HG03565 (cell line): ENCODE measurements at regions not wholly inside any gene's neighbourhood (a gene's known extent, or its start where the extent isn't known, plus 50 kb on each side); places are given as distances from the start of the nearest gene placed in this dataset.

Experiments
- ATAC-seq: cut with Tn5 transposase; IDR thresholded peaks from one replicate; pipeline ENCODE4 v1.9.1; 2021; ENCODE audit warnings: mild to moderate bottlenecking, moderate library complexity; ENCODE audit not compliant: unreplicated experiment

DNA sequence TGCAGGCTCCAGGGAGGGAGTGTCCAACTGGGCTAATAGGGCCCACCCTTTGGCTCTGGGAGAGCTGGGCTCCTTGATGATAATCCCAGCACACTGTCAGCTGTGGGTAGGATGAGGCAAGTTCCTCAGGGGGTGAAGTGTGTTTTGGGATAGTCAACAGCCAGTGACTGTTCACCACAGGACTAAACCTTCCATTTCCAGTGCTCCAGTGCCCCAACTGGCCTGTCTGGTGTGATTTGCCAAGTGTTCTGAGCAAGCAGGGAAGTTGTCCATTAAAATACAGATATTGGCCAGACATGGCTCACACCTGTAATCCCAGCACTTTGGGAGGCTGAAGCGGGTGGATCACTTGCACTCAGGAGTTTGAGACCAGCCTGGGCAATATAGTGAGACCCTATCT is 150.9 kb downstream of the TM9SF2 start:
- ATAC-seq: no peak

DNA sequence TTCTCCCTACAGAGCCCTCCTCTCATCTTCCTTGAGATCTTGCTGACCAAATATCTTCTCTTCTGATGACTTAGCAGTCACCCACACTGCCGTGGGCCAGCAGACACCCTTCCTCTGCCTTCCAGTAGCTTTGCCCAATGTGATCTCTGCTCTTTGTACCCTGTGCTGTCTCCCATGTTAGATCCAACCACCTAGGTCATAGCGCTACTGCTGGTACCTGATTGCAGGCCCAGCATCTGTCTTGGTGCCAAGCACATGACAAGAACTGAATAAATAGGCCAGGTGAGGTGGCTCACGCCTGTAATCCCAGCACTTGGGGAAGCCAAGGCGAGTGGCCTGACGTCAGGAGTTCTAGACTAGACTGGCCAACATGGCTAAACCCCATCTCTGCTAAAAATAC is 149.7 kb downstream of the TM9SF2 start:
- ATAC-seq: no peak

DNA sequence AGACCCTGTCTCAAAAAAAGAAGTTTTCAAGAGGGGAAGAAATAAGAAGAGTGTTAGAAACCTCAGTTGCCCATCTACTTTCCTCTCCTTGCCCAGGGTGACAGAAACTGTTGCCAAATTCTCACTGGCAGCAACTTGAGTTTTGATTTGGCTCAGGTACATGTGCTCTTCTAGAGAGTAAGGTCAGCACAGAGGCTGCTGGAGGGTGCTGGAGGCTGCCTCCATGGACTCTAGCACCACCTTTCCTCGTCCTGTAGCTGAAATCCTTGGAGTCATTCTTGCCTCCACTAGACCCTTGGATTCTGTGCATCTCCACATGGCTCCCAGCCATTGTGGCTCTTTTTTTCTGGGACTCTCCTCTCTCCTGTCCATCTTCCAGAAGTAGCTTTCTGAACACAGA is 149.1 kb downstream of the TM9SF2 start:
- ATAC-seq: no peak

DNA sequence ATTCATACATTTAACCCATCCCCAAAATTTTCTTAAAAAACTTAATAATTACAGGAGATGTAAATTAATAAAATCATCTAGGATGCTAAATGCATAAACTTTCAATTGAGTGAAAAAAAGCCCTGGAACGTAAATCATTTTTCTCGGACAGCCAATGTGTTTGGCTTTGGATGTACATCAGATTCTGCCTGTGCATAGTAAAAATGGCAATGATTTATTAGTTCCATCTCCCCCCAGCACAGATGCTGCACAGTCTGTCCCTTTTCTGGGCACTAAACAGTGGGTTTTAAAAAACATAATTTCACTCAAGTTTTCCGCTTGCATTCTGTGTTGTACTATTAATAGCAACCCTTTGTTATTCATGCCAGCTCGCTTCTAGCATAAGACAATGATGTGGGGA is 147.7 kb downstream of the TM9SF2 start:
- ATAC-seq: no peak

DNA sequence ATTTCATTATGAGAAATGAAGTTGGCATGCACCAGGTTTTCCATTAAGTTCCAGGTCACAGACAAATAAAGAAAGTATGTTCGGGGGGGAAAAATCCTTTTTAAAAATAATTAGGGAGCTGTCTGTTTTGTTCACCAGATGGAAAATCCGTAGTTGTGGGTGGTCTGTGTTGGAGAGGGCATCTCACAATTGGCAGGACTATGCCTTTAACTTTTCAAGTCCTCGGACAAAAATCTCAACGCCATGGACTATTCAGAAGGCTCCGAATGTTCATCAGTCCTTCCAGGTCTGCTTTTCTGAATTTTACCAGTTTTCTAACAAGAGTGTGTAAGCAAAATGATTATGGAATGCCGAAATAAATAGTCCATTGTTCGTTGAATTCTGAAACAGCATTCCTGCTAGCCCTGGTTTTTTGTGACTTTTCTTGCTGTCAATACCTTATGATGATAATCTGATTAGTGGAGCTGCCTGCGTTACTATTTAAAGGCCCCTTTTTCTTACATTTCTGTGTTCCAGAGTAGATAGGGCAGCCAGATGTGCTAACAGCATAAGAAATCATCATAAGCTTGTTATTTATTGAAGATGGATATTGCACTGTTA is 146.9 kb downstream of the TM9SF2 start:
- ATAC-seq: no peak

DNA sequence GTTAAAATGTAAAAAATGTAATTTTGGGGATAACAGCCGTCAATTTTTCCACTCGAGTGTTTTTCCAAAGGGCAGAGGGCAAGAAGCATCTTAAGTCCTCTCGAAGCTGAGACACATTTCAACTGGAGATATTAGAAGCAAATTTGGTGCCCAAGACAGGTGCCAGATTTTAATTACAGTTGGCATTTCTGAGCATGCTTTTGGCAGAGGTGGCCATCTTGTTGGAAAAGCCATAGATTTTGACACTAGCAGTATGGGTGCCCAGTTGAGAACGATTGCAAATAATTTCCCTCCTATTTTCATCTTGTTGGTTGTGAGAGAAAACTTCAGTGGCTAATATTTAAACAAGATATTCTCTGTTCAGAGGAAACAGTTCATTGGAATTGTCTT is 146.3 kb downstream of the TM9SF2 start:
- no peak for ATAC-seq

DNA sequence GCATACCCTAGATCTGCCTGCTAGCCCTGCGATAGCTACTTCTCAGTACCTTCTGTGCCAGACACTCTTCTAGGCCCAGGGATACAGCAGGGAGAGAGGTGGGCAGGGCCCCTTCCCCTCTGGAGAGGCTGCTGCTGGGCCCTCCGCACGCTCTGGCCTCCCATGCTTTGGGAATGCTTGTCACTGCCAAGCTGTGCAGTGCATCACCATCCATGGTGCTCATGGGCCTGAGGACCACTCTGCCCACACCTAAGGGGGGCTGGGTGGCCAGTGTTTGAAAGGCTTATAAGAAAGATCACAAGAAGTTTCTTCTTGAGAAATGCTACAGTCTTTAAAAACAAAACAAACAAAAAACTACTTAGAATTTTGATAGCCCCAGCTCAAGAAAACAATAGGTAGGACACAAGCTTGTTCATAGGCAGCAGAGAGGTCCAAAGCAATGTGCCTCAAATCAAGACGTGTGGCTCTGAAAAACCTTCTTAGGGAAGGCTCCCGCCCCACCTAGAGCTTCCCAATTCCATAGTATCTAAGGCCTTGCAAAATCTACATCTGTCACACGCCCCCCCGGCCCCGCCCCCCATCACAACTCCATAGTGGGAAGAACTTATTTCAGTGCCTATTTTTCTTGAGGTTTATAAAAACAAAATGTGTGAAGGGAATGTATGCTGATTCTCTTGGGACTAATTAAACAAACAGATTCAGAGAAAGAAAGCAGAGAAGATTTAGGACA is 145.8 kb downstream of the TM9SF2 start:
- no peak for ATAC-seq

DNA sequence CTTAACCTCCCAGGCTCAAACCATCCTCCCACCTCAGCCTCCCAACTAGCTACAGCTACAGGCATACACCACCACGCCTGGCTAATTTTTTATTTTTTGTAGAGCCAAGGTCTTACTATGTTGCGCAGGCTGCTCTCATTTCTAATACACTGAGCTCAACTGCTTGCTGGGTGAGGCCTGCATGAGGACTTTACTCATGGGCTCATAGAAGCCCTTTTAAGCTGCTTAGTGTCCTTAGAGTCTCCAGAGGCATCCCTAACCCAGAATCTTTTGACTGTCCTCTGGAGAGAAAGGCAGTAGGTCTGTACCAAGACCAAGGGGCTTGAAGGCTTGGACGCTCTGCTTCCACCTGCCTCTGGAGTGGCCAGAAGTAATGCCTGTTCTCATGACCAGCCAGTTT is 141.6 kb downstream of the TM9SF2 start:
- ATAC-seq: no peak

DNA sequence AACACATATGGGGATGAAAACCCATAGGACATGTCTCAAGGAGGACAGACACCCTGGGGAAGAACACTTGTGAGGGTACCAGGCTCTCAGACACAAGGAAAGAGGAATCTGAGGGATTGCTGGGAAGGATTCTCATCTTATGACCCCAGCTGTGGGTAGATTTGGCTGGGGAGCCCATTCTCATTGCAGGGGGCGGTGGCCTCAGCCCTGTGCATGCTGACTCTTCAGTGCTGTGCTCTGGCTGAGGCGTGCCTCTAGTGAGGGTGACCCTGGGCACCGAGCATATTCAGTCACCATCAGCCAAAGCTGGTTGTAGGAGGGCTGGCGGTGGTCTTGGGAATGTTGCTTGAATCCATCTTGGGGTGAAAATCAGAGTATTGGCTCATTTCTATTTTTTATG is 140.7 kb downstream of the TM9SF2 start:
- no peak for ATAC-seq

DNA sequence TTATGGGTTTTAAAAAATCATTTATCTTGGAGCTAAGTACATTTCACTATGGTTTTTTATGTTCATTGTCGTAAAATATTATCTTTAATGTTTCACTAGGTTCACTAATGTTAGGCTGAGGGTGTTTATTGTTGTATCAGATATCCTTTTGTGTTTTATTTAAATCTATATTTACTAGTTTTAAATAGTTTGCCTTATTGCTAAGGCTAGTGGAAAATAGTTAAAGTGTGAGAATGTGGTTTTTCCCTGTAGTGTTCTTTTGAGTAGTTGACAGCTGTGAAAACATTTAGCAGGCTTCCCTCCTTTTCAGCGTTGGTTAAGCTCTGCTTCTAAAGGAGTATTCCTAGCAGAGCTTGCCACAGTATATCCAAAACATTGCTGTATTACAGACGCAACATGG is 139.0 kb downstream of the TM9SF2 start:
- ATAC-seq: no peak

DNA sequence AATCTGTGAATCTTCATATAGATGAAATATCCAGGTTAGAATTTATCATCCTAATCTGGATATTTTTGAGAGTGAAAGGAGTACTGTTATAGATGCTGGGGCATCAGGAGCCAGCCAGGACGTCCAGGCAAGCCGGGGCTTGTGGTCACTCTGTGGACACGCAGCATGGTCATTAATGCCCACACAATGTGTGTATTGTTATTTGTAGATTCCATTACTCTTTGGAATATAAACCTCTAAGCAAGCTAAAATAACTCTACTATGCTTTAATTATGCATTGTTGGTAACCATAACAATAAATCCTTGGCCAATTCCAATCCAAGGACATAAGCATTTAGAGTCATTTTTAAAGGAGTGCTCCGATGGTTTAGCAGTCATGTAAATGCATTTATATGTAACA is 137.9 kb downstream of the TM9SF2 start:
- ATAC-seq: no peak

DNA sequence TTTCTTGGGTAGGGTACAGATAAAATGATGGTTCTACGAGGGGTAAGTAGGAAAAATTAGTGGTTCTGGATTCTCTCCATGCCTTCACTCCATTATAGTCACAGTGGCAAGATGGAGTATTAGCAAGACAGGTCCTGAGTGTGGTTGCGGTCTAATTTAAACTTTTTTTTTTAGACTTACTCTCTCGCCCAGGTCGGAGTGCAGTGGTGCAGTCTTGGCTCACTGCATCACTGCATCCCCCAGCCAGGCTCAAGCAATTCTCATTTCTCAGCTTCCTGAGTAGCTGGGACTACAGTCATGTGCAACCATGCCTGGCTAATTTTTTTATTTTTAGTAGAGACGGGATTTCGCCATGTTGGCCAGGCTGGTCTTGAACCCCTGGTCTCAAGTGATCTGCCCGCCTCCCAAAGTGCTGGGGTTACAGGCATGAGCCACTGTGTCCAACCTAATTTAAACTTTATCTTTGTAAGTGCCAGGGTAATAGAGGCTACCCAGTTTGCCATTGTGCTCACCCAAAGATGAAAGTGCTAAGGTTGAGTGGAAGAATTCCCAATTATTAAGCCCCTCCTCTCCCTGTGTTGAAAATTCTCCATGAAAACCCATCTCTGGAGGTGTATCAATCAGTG is 135.6 kb downstream of the TM9SF2 start:
- peak; percentile 95 for ATAC-seq

DNA sequence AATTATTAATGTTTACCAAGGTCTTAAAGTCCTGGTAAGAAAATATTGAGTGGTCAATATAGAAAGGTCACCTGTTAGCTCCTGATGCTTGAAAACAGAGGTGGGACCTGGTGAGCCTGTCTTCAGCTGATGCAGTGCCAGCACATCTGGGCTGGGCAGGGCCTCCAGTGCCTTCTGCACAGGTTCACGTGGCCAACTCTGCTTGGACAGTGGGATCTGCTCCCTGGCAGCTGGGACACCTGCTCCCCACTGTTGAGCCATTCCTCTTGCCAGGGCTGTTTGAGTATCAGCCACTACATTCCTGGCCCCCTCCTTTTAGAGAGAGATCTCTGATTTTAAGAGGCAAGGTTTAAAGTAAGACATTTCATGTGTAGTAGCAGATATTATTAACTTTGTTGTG is 135.0 kb downstream of the TM9SF2 start:
- no peak for ATAC-seq

DNA sequence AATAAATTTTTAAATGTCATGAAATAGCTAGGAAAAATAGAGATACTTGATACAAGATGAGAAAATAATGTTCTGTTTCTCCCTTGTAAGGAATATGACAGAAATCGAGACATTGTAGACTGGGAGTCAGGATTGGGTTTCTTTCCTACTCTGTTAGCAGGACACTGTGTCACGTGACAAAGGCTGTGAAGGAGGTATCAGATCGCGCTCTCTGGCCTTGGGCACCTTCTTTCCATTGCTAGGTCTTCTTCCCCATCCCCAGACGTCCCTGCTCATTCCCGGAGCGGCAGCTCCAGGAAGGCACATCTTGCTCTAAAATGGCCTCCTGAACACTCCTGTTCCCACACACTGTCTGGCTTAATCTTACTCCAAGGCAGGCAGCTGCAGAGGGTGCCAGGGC is 133.4 kb downstream of the TM9SF2 start:
- no peak for ATAC-seq

DNA sequence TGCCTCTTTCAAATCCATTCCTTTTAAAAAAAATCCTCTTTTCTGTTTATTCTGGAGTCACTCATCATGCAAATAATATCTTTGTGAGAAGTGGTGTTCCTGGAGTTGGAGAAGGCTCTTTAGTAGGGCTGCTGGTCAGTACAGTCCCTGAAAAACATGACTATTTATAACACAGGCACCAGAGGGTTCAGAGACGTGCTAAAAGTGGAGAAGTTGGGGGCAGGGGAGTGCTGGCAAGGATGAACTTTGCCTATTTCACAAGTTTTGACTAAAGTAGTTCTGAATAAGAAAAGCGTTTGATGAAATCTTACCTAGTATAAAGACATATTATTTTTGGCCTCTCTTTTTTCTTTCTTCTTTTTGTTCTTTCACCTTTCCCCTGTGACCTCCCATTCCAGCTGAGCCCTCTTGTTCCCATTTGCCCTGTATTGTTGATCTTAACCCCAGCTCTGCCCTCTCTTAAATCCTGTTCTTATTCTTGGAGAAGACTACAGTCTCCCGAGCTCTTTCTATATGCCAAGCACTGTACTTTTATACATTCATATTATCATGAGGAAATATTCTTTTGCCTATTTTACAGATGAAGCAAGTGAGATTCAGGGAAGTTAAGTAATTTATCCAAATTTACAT is 129.1 kb downstream of the TM9SF2 start:
- no peak for ATAC-seq

DNA sequence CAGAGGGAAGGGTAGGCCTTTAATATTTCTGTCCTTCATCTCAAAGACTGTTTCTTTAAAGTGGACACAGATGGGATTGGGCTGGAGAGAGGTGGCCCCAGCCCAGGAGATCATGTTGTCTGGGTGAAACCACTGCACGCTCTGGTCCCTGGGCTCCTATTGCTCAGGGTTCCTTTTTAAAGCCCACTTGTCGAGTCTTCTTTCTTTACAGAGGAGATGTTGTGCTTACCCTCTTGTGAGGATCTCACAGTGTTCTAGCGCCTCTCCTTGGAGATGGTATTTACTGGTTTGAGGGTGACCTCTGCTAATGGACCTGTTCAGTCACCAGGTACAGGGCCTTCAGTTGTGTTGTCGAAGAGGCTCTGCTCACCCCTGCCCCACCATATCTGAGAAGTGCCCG is 128.4 kb downstream of the TM9SF2 start:
- no peak for ATAC-seq

DNA sequence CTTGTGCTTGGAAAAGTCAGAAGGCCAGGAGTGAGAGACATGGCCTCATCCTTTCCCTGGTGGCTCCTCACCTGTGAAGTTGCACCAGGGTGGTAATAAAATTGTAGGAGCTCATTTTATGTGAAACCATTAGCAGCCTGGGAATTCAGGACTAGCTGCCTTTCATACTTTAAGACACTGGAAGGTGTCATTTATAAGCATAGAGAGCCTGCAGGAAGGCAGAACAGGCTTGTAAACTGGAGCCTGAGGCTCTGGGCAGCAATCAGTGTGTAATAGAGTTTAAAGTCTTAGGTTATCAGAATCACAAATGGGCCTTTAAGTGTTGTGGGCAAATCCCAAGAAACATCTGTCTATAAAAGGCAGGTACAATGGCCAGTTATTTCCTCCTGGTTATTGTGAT is 127.2 kb downstream of the TM9SF2 start:
- ATAC-seq: no peak

DNA sequence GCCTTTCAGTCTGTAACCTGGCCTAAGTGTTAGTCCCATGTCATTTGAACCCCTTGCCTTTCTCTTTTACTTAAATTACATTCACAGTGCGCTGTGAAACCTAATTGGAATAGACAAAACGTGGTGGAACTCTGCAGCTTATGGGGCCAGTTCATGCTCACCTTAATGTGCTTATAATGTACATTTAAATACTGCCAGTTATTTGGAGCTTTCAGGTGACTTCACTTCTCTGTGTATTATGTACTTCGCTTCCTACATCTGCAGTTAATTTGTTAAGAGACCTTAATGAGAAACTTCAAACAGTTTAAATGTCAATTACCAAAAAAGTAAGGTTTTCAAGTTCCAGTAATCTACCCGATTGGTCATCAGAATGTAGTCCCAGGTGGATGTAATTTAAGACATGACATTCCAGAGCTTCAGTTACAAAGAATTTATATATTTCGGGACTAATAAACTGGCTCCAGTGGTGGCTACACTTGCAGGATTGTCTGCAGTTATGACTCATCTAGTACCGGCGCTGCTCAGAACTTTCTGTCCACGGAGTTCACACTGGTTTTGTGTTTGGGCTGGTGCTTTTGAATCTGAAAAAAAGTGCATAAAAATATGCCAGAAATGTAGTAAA is 125.3 kb downstream of the TM9SF2 start:
- ATAC-seq: no peak

DNA sequence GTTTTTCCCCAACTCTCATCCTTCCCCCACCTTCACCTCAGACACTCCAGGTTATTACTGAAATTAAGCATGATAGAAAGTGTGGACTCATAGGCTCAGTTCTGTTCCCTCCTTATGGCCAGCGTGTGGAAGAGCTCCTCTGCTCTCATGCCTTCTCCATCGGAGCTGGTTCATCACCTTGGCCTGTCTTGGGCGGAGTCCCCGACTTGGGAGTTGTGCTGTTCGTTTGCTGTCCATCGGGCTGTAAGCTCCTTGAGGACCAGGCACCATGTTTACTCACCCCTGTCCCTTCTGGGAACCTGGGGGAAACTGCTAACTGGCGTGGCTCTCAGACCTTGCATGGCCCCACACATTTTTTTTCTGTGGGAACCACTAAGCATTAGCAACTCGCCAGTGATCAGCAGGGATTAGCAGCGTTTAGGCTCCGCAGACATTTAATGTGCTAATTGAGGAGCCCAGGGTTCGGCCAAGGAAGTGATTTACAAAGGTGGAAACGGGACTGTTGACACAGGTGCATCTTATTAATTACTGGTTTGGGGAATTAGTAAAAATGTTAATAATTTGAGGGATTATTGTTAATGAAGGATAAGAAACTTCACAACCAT is 123.8 kb downstream of the TM9SF2 start:
- ATAC-seq: no peak

DNA sequence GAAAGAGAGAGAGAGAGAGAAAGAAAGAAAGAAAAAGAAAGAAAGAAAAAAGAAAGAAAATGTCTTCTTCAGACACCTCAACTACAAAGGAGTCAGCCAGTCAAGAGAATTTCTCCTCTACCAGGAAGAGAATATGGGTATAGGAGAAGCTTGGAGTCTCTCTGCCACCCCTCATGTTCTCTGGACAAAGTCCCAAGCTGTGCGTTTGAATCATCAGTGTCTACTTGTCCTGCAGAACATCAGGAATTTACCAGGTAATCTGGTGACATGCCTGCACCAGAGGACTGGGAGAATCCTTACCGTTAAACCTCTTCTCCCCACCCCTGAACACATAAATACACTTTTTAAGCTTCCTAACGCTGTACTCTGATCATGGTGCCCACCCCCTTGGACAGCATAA is 119.5 kb downstream of the TM9SF2 start:
- ATAC-seq: no peak

DNA sequence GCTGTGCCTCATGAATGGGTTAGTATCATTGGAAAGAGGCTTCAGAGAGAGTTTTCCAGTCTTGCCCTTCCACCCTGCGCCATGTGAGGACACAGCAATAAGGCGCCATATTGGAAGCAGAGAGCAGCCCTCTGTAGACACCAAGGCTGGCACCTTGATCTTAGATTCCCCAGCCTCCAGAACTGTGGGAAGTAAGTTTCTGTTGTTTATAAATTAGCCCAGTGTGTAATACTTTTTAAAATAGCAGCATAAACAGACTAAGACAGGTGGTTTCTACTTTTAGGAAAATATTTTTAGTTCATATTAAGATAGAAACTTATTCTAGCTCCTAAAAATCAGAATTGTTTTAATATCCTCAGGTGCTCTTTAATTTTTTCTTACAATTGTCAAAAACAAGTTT is 117.9 kb downstream of the TM9SF2 start:
- ATAC-seq: no peak
